GM21515 (cell line): ENCODE measurements at regions not wholly inside any gene's neighbourhood (a gene's known extent, or its start where the extent isn't known, plus 50 kb on each side); places are given as distances from the start of the nearest gene placed in this dataset.

Experiments
- ATAC-seq: cut with Tn5 transposase; IDR thresholded peaks from one replicate; pipeline ENCODE4 v1.9.1; 2021; ENCODE audit not compliant: unreplicated experiment

- no peak for ATAC-seq
These were observed 250.1 kb downstream of the FAM170A start for GRCh38 chr5:119879446-119879845.

- ATAC-seq = no peak
These were observed 265.7 kb downstream of the FAM170A start for GRCh38 chr5:119895066-119895465.

GRCh38 chr5:119896826-119897536, 267.6 kb downstream of the FAM170A start:
- ATAC-seq = no peak

- no peak for ATAC-seq
These were observed 268.4 kb downstream of the FAM170A start for GRCh38 chr5:119897537-119898370.

GRCh38 chr5:119899981-119900380, 270.6 kb downstream of the FAM170A start:
- no peak for ATAC-seq

GRCh38 chr5:119902593-119902992, 273.2 kb downstream of the FAM170A start:
- ATAC-seq = no peak

GRCh38 chr5:119913425-119913824, 284.1 kb downstream of the FAM170A start:
- no peak for ATAC-seq

- ATAC-seq = no peak
These were observed 289.9 kb downstream of the FAM170A start for GRCh38 chr5:119919279-119919678.

- ATAC-seq = no peak
These were observed 296.9 kb downstream of the FAM170A start for GRCh38 chr5:119926301-119926700.

- no peak for ATAC-seq
These were observed 299.6 kb downstream of the FAM170A start for GRCh38 chr5:119928974-119929373.

GRCh38 chr5:119930490-119930889, 301.1 kb downstream of the FAM170A start:
- no peak for ATAC-seq

GRCh38 chr5:119943148-119943547, 313.8 kb downstream of the FAM170A start:
- no peak for ATAC-seq

- ATAC-seq = no peak
These were observed 316.3 kb downstream of the FAM170A start for GRCh38 chr5:119945691-119946090.

- ATAC-seq = no peak
These were observed 318.8 kb downstream of the FAM170A start for GRCh38 chr5:119948162-119948561.

GRCh38 chr5:119949426-119949999, 320.2 kb downstream of the FAM170A start:
- ATAC-seq = no peak

GRCh38 chr5:119951330-119951934, 322.1 kb downstream of the FAM170A start:
- no peak for ATAC-seq

- no peak for ATAC-seq
These were observed 324.1 kb downstream of the FAM170A start for GRCh38 chr5:119953474-119953873.

- no peak for ATAC-seq
These were observed 324.7 kb downstream of the FAM170A start for GRCh38 chr5:119954106-119954505.

GRCh38 chr5:119961993-119962392, 332.6 kb downstream of the FAM170A start:
- no peak for ATAC-seq

- no peak for ATAC-seq
These were observed 336.7 kb downstream of the FAM170A start for GRCh38 chr5:119966028-119966427.

GRCh38 chr5:119968690-119969089, 339.3 kb downstream of the FAM170A start:
- no peak for ATAC-seq
